A549 (cell line): ENCODE measurements at regions not wholly inside any gene's neighbourhood (a gene's known extent, or its start where the extent isn't known, plus 50 kb on each side); places are given as distances from the start of the nearest gene placed in this dataset.
"Not testable (repeated sequence)": the region's sequence is repeated elsewhere in the genome, so short reads cannot be mapped to it uniquely, and the experiment has no call there.

Experiments
- BHLHE40 ChIP-seq: IDR thresholded peaks from 2 replicates; pipeline ENCODE4 v1.6.1; 2012; ENCODE audit warnings: low read depth, low read length, inconsistent platforms
- CEBPB ChIP-seq, 2 experiments: fragments of >200 bp in 1 of 2; sonication (Bioruptor Twin) in 1 of 2; formaldehyde crosslinking in 1 of 2; IDR thresholded peaks; 2 replicates each; pipeline ENCODE4 v1.6.1; 2012 to 2016

DNA sequence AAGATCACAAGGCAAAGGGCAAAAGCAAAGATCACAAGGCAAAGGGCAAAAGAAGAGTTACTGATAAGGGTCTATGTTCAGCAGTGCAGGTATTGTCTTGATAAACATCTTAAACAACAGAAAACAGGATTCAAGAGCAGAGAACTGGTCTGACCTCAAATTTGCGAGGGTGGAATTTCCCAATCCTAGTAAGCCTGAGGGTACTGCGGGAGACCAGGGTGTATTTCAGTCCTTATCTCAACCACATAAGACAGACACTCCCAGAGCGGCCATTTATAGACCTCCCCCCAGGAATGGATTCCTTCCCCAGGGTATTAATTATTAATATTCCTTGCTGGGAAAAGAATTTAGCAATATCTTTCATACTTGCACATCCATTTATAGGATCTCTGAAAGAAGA, 575.3 kb upstream of the MAN1A1 start:
- TF ChIP-seq CEBPB (IDR thresholded peaks at IDR 0.05); BHLHE40: not testable (repeated sequence)
